GM19351 (cell line): ENCODE measurements at regions not wholly inside any gene's neighbourhood (a gene's known extent, or its start where the extent isn't known, plus 50 kb on each side); places are given as distances from the start of the nearest gene placed in this dataset.

Source experiments
- ATAC-seq: cut with Tn5 transposase; IDR thresholded peaks from one replicate; pipeline ENCODE4 v1.9.1; 2021; ENCODE audit warnings: mild to moderate bottlenecking, moderate library complexity; ENCODE audit not compliant: unreplicated experiment

- no peak for ATAC-seq
These were observed 152.0 kb upstream of the SGK1 start for GRCh38 chr6:134469702-134470456.

GRCh38 chr6:134468633-134469032 is 150.7 kb upstream of the SGK1 start:
- no peak for ATAC-seq

GRCh38 chr6:134467620-134468019 is 149.7 kb upstream of the SGK1 start:
- ATAC-seq, result no peak

DNA sequence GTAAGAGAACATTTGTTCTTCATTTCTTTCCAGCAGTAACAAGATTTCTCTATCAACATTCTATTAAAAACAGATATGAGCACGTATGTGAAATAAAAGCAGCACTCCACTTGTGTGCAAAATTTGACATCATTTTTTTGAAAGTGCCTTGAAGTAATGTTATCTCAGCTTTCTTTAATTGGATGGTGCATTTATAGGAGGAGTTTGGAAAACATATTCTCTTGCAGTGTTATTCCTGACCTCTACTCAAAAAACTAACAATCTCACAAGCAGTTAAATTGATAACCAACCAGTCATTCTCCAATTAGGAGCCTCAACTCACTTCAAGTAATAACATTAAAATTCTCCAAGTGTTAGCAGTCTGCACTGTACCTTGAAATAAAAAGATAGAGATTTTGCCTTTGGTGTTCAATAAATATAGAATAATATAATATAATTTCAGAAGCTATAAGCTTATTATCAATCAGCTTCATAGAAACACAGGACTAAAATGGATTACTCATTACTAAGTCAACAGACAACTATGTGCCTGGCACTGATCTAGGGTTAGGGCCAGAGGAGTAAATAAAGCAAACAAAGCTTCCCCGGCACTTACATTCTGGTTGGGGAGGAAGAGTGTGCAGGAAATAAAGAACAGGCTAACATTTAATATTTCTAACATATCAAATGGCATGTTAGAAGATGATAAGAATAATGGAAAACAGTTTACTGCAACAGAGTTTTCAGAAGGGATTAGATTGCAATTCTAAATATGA is 149.0 kb upstream of the SGK1 start:
- no peak for ATAC-seq

GRCh38 chr6:134464690-134465411 is 146.9 kb upstream of the SGK1 start:
- peak; percentile 79 for ATAC-seq

GRCh38 chr6:134458857-134459657 is 141.1 kb upstream of the SGK1 start:
- ATAC-seq, result no peak

DNA sequence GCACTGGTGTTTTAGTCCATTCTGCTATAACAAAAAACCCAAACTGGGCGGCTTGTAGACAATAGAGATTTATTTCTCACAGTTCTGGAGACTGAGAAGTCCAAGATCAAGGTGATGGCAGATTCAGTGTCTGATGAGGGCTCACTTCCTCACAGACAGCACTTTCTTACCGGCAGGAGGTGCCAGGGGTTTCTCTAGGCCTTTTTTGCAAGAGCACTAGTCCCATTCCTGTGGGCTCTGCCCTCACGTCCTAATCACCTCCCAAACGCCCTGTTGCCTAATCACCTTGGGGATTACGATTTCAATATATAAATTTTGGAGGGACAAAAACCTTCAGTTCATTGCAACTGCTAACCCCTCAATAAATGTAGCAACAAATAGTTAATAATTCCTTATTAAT is 140.0 kb upstream of the SGK1 start:
- ATAC-seq, result no peak

- ATAC-seq, result no peak
These were observed 138.3 kb upstream of the SGK1 start for GRCh38 chr6:134456226-134456625.

DNA sequence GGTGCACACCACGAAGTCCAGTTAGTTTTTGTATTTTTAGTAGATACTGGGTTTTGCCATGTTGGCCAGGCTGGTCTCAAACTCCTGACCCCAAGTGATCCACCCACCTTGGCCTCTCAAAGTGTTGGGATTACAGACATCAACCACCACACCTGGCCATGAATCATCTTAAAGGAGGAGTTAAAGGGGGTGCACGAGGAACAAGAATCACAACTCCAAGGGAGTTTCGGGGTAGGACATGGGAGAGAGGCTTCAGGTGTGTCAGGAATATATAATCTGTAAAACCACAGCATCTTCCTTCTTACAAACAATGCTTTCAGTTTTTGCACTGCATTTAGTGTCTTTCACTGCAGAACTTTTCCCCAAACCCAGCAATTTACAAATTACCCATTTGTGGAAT is 137.4 kb upstream of the SGK1 start:
- ATAC-seq, result no peak

DNA sequence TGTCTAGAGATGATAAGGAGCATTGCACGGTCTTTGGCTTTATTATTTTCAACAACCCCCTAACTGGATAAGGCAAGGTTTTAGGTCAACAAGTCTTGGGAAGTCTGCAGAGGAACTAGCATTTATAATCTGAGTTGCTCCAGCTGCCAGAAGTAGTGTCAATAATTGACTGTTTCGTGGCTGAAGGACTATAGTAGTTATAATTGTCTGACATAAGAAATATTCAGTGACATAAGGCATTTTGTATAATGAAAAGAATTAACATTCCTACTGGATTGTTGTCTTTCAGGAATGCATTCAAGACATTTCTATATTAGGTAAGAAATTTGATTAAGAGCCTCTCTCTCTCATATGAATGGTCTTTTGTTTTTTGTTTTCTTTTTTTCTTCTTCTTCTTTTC is 136.9 kb upstream of the SGK1 start:
- no peak for ATAC-seq

DNA sequence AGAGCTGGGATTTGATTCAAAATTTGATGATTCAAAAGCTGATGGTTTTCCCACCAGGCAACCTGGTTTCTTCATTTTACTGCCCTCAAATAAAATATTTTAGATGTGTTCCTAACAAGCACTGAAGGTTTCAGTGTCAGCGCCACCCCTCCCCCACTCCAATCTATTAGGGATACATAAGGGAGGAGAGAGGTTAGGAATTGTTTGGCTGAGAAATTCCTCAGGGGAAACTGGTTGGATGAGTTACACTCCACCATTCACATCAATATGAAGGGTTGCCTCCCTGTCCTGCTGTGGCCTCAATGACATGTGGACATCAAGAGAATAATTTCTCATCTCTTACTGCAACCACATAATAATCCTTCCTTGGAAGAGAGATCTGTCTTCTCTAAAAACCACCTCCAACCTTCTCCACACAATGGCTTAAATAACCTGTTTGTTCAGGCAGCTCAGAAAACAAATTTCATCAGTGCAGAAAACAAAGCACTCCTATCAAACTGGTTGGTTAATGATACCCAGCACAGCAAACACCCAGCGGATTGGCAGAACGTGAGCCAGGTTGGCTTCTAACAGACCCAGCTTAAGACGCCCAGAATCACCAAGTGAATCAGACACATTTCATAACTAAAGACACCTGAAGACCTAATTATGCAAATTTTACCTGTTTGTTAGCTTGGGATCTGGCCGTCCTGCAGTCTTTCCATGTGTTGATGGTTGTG is 136.0 kb upstream of the SGK1 start:
- no peak for ATAC-seq

DNA sequence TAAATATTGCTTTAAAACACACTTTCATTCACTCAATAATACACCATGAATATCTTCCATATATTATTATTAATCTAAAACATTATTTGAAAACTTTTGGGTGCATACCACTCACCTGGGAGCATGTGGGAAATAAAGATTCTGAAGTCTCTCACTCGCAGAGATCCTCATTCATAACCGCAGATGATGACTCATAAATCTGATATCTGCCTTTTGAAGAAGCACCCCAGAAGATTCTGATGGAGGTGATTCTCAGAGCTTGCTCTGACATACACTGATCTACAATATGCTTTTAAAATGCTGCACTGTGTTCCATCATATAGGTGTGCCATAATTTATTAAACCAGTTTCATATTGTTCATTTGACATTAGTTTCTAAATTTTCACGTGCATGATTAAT is 135.0 kb upstream of the SGK1 start:
- ATAC-seq, result no peak

GRCh38 chr6:134451529-134451928 is 133.6 kb upstream of the SGK1 start:
- no peak for ATAC-seq

GRCh38 chr6:134449781-134450180 is 131.9 kb upstream of the SGK1 start:
- ATAC-seq, result no peak

- no peak for ATAC-seq
These were observed 131.1 kb upstream of the SGK1 start for GRCh38 chr6:134449004-134449403.

DNA sequence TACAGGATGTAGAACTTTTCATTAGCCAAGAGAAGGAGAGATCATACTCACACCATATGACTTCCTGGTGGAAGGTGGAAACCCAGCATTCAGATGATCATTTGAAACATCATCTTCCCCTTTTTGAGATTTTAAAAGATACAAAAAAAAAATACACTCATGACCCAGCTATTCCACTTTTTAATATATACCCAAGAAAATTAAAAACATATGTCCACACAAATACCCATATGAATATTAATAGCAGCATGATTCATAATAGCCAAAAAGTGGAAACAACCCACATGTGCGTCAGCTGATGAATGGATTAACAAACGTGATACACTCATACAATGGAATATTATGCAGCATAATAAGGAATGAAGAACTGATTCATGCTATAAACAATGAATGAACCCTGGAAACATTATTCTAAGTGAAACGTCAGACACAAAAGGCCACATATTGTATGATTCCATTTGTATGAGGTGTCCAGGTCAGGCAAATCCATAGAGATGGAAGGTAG is 130.0 kb upstream of the SGK1 start:
- ATAC-seq, result no peak

DNA sequence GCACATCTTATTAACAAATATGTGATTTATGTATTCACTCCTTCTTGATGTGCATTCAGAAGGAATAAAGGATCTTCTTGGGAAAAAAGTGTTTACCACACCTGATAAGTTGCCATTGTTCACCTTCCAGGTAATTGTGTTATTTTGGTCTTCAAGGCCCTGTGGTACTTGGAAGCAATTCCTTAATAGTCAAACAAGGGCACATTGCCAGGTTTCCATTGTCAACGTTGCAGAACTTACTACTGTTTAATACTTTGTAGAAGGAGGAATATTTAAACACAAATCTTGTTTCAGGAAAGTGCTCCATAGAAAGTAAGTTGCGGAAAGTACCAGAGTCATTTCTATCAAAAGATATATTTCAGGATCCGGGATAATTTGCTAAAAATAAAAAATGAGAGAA is 129.5 kb upstream of the SGK1 start:
- ATAC-seq, result no peak

DNA sequence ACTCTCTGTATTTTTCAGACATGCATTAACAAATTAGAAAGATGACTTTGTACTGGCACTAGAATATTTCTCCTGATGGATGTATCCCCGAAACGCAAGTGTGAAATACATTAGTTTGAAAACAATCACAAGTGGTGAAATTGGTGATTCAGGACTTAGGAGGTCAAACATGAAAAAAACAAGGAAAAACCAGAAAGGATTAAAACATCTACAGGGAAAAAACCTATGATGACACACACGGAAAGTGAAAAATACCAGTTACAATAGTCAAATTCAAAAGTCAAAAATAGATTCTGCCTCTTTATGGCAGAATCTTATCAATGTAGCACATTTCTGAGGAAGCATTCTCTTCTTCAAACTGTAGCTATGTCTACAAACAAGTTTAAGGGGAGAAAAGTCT is 129.0 kb upstream of the SGK1 start:
- no peak for ATAC-seq

DNA sequence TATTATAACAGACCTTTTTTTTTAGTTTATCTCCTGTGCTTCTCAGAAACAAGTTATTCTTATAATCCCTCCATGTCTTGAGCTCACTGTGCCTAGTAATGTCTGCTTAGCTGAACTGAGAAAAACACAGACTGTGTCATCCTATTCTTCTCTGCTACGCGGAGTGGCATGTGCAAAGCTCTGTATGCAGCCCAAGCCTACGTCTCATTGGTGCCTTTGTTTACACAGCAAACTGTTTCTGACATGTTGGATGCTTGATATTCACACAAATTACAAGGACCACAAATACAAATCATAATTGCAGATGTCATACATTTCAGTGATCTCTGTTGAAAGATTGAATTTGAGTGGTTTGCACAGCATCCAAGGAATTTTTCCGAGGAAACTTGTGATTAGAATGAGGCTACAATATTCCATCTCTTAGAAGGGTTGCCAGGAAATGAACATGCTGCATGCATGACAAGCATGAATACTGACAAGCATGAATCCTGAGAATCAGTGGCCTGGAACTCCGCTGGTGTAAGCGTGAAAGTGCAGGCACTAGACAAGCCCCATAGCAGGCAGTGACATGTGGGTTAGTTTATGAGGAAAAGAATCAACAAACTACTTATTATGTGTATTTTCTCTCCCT is 128.4 kb upstream of the SGK1 start:
- ATAC-seq, result no peak

DNA sequence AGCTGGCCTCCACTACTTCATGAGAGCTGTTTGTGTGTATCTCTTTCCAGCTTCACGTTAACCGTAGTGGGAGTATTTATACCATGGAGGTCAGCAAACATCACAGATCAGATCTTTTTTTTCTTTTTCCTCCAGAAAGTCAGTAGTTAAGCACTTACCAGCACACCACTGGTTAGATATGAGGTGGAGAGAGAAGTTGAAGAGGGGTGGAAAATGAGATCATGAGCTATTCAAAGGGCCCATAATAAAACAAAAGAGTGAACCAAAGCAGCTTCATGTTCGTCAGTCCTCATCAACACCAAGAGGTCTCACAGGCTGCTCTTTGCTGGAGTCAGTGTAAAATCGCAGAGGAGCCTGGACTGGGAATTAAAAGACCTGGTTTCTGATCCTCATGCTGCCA is 125.1 kb upstream of the SGK1 start:
- ATAC-seq, result no peak
